Common myeloid progenitor, CD34-positive (primary cell): ENCODE measurements at regions not wholly inside any gene's neighbourhood (a gene's known extent, or its start where the extent isn't known, plus 50 kb on each side); places are given as distances from the start of the nearest gene placed in this dataset.

Experiments used
- CTCF ChIA-PET: fragments of 350-600 bp; sonication (Branson Sonifier 250); formaldehyde crosslinking; loops from one replicate; lab custom pipeline; 2021; ENCODE audit warnings: antibody characterized with exemption; lab: Charles Lee
- POLR2A ChIA-PET: fragments of 350-600 bp; sonication (Branson Sonifier 250); formaldehyde crosslinking; loops from one replicate; lab custom pipeline; 2021; ENCODE audit warnings: antibody characterized with exemption; lab: Charles Lee
- DNase-seq, 3 donors: peaks; one replicate each; pipeline versions ENCODE4 v3.0.0 to v3.0.0-alpha.2; 2013
- H3K27ac ChIP-seq, 2 experiments: 1 replicate in 1 of 2; 2 replicates in 1 of 2; pipeline ENCODE4 v1.7.0; 2013; ENCODE audit warnings: inconsistent platforms in 2 of 2, low read length in 2 of 2, mild to moderate bottlenecking in 2 of 2, low read depth in 1 of 2, moderate library complexity in 1 of 2; ENCODE audit not compliant: severe bottlenecking in 2 of 2, insufficient read depth in 1 of 2, poor library complexity in 1 of 2
- H3K27me3 ChIP-seq, 5 experiments: replicated peaks in 2 of 5; 1 replicate in 3 of 5; 2 replicates in 2 of 5; pipeline versions ENCODE4 v1.6.1 to v1.7.0; 2013; ENCODE audit warnings: low read length in 4 of 5, mild to moderate bottlenecking in 2 of 5, moderate library complexity in 2 of 5, inconsistent platforms in 1 of 5; ENCODE audit not compliant: insufficient read depth in 5 of 5, control insufficient read depth in 4 of 5
- H3K36me3 ChIP-seq, 4 experiments: 1 replicate in 2 of 4; 2 replicates in 2 of 4; pipeline versions ENCODE4 v1.6.1 to v1.7.0; 2013; ENCODE audit warnings: low read length in 3 of 4, control low read depth in 1 of 4, mild to moderate bottlenecking in 1 of 4; ENCODE audit not compliant: control insufficient read depth in 4 of 4, insufficient read depth in 4 of 4
- H3K4me1 ChIP-seq, 4 experiments: 1 replicate in 3 of 4; 2 replicates in 1 of 4; pipeline versions ENCODE4 v1.6.1 to v1.7.1; 2013; ENCODE audit warnings: low read length in 3 of 4, mild to moderate bottlenecking in 3 of 4, control low read depth in 1 of 4, inconsistent platforms in 1 of 4, moderate library complexity in 1 of 4; ENCODE audit not compliant: control insufficient read depth in 4 of 4, insufficient read depth in 4 of 4; ENCODE audit errors: control extremely low read depth in 1 of 4
- H3K4me3 ChIP-seq, 7 experiments: 1 replicate in 4 of 7; 2 replicates in 3 of 7; pipeline versions ENCODE4 v1.5.1 to v1.7.0; 2013; ENCODE audit warnings: mild to moderate bottlenecking in 7 of 7, low read length in 6 of 7, moderate library complexity in 6 of 7, inconsistent platforms in 2 of 7, low read depth in 2 of 7, control low read depth in 1 of 7; ENCODE audit not compliant: insufficient read depth in 4 of 7, control insufficient read depth in 1 of 7; ENCODE audit errors: extremely low read depth in 1 of 7
- H3K9me3 ChIP-seq, 5 experiments: 1 replicate in 4 of 5; 2 replicates in 1 of 5; pipeline versions ENCODE4 v1.6.1 to v1.7.1; 2013; ENCODE audit warnings: low read length in 4 of 5, mild to moderate bottlenecking in 2 of 5, inconsistent platforms in 1 of 5, low read depth in 1 of 5, moderate library complexity in 1 of 5; ENCODE audit not compliant: control insufficient read depth in 4 of 5, insufficient read depth in 2 of 5; ENCODE audit errors: control extremely low read depth in 1 of 5
- WGBS: methylation state at CpG from one replicate; pipeline ENCODE4 v1.1.5; 2013; ENCODE audit not compliant: insufficient coverage; 5-methylcytosine and 5-hydroxymethylcytosine counted together

GRCh38 chr9:13480693-13481092 is 201.2 kb upstream of the MPDZ start:
- H3K27me3 ChIP-seq: peaks cover 0 to 4% (median 0%) of the 10 kb centered on the region in 5 experiments
- no peaks in the 10 kb centered on the region for H3K4me1 ChIP-seq
- peaks cover 0 to 4% (median 0%) of the 10 kb centered on the region in 5 experiments for H3K9me3 ChIP-seq
- no peak overlapping the region for H3K27ac ChIP-seq
- H3K4me3 ChIP-seq: no peak overlapping the region
- no peaks in the 10 kb centered on the region for H3K36me3 ChIP-seq
- ChIA-PET CTCF (no interaction called here), POLR2A (no interaction called here)
- 100% methylated on average over 3 of the region's 3 CpGs for WGBS
- no peak for DNase-seq

GRCh38 chr9:13479096-13479495 is 199.6 kb upstream of the MPDZ start:
- no peak overlapping the region for H3K4me3 ChIP-seq
- H3K36me3 ChIP-seq: no peaks in the 10 kb centered on the region
- DNase-seq: no peak
- ChIA-PET CTCF (no interaction called here), POLR2A (no interaction called here)
- no peaks in the 10 kb centered on the region for H3K4me1 ChIP-seq
- peaks cover 0 to 4% (median 0%) of the 10 kb centered on the region in 5 experiments for H3K27me3 ChIP-seq
- no peak overlapping the region for H3K27ac ChIP-seq
- peaks cover 0 to 9% (median 0%) of the 10 kb centered on the region in 5 experiments for H3K9me3 ChIP-seq

GRCh38 chr9:13478639-13479038 is 199.1 kb upstream of the MPDZ start:
- Histone ChIP-seq H3K4me1 (no peaks in the 10 kb centered on the region), H3K27me3 (peaks cover 0 to 4% (median 0%) of the 10 kb centered on the region in 5 experiments), H3K36me3 (no peaks in the 10 kb centered on the region), H3K4me3 (no peak overlapping the region), H3K9me3 (peaks cover 0 to 9% (median 0%) of the 10 kb centered on the region in 5 experiments), H3K27ac (no peak overlapping the region)
- WGBS: 100% methylated on average over 1 of the region's 1 CpG
- DNase-seq: no peak
- ChIA-PET POLR2A (no interaction called here), CTCF (no interaction called here)

- Histone ChIP-seq H3K4me3 (no peak overlapping the region), H3K4me1 (no peaks in the 10 kb centered on the region), H3K36me3 (no peaks in the 10 kb centered on the region), H3K9me3 (peaks cover 0 to 9% (median 0%) of the 10 kb centered on the region in 5 experiments), H3K27ac (no peak overlapping the region), H3K27me3 (peaks cover 0 to 4% (median 0%) of the 10 kb centered on the region in 5 experiments)
- ChIA-PET CTCF (no interaction called here), POLR2A (no interaction called here)
- 100% methylated on average over 1 of the region's 2 CpGs for WGBS
- DNase-seq: no peak
Observed at GRCh38 chr9:13478160-13478559, 198.7 kb upstream of the MPDZ start.

GRCh38 chr9:13470836-13471235 is 191.3 kb upstream of the MPDZ start:
- Histone ChIP-seq H3K27ac (no peak overlapping the region), H3K36me3 (no peaks in the 10 kb centered on the region), H3K27me3 (no peaks in the 10 kb centered on the region), H3K4me1 (no peaks in the 10 kb centered on the region), H3K9me3 (peaks cover 0 to 5% (median 0%) of the 10 kb centered on the region in 5 experiments), H3K4me3 (no peak overlapping the region)
- no CpG with 5 or more reads among the region's 3 CpGs for WGBS
- POLR2A ChIA-PET: no interaction called here
- no peak for DNase-seq
- CTCF ChIA-PET: no interaction called here

GRCh38 chr9:13467157-13467556 is 187.7 kb upstream of the MPDZ start:
- no peak overlapping the region for H3K27ac ChIP-seq
- no peaks in the 10 kb centered on the region for H3K27me3 ChIP-seq
- H3K4me3 ChIP-seq: no peak overlapping the region
- no peaks in the 10 kb centered on the region for H3K36me3 ChIP-seq
- ChIA-PET CTCF (no interaction called here), POLR2A (no interaction called here)
- WGBS: no CpG with 5 or more reads among the region's 2 CpGs
- no peaks in the 10 kb centered on the region for H3K9me3 ChIP-seq
- H3K4me1 ChIP-seq: no peaks in the 10 kb centered on the region
- DNase-seq: no peak

GRCh38 chr9:13461414-13461991 is 182.0 kb upstream of the MPDZ start:
- Histone ChIP-seq H3K4me3 (no peak overlapping the region), H3K27ac (no peak overlapping the region), H3K9me3 (no peaks in the 10 kb centered on the region), H3K4me1 (no peaks in the 10 kb centered on the region), H3K36me3 (no peaks in the 10 kb centered on the region), H3K27me3 (peaks cover 0 to 3% (median 0%) of the 10 kb centered on the region in 5 experiments)
- DNase-seq: no peak
- POLR2A ChIA-PET: no interaction called here
- CTCF ChIA-PET: no interaction called here
- WGBS: 100% methylated on average over 1 of the region's 4 CpGs
